ENCODE measurements at regions not wholly inside any gene's neighbourhood (a gene's known extent, or its start where the extent isn't known, plus 50 kb on each side); places are given as distances from the start of the nearest gene placed in this dataset.

GRCh38 chr6:44542401-44543116 lies 155.1 kb downstream of the CDC5L start (continued):
- TF ChIP-seq ZNF281 (CRISPR knock-in tag; IDR thresholded peaks at IDR 0.05) (no peak), MYBL2 (CRISPR knock-in tag; IDR thresholded peaks at IDR 0.05) (no peak), TEAD1 (CRISPR knock-in tag; IDR thresholded peaks at IDR 0.05) (0 out of 2 replicates have a peak, but pooled peaks have one; percentile 47), GRHL2 (CRISPR knock-in tag; IDR thresholded peaks at IDR 0.05; ENCODE audit: insufficient replicate concordance, severe bottlenecking) (no peak), ZNF396 (CRISPR knock-in tag; IDR thresholded peaks at IDR 0.05; ENCODE audit: borderline replicate concordance) (no peak), AFF4 (CRISPR knock-in tag; IDR thresholded peaks at IDR 0.05; ENCODE audit: borderline replicate concordance) (no peak)
- TF ChIP-seq, protein P1, sequence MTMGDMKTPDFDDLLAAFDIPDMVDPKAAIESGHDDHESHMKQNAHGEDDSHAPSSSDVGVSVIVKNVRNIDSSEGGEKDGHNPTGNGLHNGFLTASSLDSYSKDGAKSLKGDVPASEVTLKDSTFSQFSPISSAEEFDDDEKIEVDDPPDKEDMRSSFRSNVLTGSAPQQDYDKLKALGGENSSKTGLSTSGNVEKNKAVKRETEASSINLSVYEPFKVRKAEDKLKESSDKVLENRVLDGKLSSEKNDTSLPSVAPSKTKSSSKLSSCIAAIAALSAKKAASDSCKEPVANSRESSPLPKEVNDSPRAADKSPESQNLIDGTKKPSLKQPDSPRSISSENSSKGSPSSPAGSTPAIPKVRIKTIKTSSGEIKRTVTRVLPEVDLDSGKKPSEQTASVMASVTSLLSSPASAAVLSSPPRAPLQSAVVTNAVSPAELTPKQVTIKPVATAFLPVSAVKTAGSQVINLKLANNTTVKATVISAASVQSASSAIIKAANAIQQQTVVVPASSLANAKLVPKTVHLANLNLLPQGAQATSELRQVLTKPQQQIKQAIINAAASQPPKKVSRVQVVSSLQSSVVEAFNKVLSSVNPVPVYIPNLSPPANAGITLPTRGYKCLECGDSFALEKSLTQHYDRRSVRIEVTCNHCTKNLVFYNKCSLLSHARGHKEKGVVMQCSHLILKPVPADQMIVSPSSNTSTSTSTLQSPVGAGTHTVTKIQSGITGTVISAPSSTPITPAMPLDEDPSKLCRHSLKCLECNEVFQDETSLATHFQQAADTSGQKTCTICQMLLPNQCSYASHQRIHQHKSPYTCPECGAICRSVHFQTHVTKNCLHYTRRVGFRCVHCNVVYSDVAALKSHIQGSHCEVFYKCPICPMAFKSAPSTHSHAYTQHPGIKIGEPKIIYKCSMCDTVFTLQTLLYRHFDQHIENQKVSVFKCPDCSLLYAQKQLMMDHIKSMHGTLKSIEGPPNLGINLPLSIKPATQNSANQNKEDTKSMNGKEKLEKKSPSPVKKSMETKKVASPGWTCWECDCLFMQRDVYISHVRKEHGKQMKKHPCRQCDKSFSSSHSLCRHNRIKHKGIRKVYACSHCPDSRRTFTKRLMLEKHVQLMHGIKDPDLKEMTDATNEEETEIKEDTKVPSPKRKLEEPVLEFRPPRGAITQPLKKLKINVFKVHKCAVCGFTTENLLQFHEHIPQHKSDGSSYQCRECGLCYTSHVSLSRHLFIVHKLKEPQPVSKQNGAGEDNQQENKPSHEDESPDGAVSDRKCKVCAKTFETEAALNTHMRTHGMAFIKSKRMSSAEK (CRISPR knock-in tag; IDR thresholded peaks at IDR 0.05; ENCODE audit: borderline replicate concordance), result no peak
- TF ChIP-seq, protein P2, sequence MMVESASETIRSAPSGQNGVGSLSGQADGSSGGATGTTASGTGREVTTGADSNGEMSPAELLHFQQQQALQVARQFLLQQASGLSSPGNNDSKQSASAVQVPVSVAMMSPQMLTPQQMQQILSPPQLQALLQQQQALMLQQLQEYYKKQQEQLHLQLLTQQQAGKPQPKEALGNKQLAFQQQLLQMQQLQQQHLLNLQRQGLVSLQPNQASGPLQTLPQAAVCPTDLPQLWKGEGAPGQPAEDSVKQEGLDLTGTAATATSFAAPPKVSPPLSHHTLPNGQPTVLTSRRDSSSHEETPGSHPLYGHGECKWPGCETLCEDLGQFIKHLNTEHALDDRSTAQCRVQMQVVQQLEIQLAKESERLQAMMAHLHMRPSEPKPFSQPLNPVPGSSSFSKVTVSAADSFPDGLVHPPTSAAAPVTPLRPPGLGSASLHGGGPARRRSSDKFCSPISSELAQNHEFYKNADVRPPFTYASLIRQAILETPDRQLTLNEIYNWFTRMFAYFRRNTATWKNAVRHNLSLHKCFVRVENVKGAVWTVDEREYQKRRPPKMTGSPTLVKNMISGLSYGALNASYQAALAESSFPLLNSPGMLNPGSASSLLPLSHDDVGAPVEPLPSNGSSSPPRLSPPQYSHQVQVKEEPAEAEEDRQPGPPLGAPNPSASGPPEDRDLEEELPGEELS (CRISPR knock-in tag; IDR thresholded peaks at IDR 0.05), result peak; percentile 38; the same call in 1 of the 2 replicates
- TF ChIP-seq, protein P3, sequence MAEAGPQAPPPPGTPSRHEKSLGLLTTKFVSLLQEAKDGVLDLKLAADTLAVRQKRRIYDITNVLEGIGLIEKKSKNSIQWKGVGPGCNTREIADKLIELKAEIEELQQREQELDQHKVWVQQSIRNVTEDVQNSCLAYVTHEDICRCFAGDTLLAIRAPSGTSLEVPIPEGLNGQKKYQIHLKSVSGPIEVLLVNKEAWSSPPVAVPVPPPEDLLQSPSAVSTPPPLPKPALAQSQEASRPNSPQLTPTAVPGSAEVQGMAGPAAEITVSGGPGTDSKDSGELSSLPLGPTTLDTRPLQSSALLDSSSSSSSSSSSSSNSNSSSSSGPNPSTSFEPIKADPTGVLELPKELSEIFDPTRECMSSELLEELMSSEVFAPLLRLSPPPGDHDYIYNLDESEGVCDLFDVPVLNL (CRISPR knock-in tag; IDR thresholded peaks at IDR 0.05; ENCODE audit: borderline replicate concordance, low read depth), result no peak

GRCh38 chr6:44543664-44544063 lies 156.2 kb downstream of the CDC5L start:
- Mint-ChIP-seq H3K4me1 (peaks cover 28% of the 10 kb centered on the region), H3K36me3 (peaks cover 7% of the 10 kb centered on the region; the same call in 1 of the 2 replicates), H3K27me3 (ENCODE audit: low read depth) (no peaks in the 10 kb centered on the region), H3K4me3 (no peak overlapping the region), H3K27ac (no peak overlapping the region), H3K9me3 (peaks cover 19% of the 10 kb centered on the region)
- ChIA-PET CTCF (interaction anchor here (4.4 kb wide), 1 partner anchor 68 kb away, joined by 29 read pairs; no protein-coding TSS in a partner anchor), POLR2A (no interaction called here)
- ATAC-seq (no peak), DNase-seq (ENCODE audit: low spot score) (no peak)
- TF ChIP-seq CTCF (IDR thresholded peaks at IDR 0.05) (no peak), ETV6 (CRISPR knock-in tag; IDR thresholded peaks at IDR 0.05) (no peak), ZNF121 (CRISPR knock-in tag; IDR thresholded peaks at IDR 0.05) (peak; percentile 74; the same call in 1 of the 2 replicates), EMX1 (CRISPR knock-in tag; IDR thresholded peaks at IDR 0.05) (no peak)
- TF ChIP-seq, protein P4, sequence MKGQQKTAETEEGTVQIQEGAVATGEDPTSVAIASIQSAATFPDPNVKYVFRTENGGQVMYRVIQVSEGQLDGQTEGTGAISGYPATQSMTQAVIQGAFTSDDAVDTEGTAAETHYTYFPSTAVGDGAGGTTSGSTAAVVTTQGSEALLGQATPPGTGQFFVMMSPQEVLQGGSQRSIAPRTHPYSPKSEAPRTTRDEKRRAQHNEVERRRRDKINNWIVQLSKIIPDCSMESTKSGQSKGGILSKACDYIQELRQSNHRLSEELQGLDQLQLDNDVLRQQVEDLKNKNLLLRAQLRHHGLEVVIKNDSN (CRISPR knock-in tag; IDR thresholded peaks at IDR 0.05), result no peak
